GM12873 (cell line): ENCODE measurements at regions not wholly inside any gene's neighbourhood (a gene's known extent, or its start where the extent isn't known, plus 50 kb on each side); places are given as distances from the start of the nearest gene placed in this dataset.
A peak's percentile ranks its signal among the peaks of the same experiment; 100 is the strongest.

Experiments
- TF ChIP-seq, protein P1 (sequence below): IDR thresholded peaks from 2 replicates; pipeline ENCODE4 v1.5.1; 2012; ENCODE audit warnings: low read depth, mild to moderate bottlenecking, moderate library complexity, low read length, control low read depth; ENCODE audit not compliant: insufficient read depth; ENCODE audit errors: missing control alignments

DNA sequence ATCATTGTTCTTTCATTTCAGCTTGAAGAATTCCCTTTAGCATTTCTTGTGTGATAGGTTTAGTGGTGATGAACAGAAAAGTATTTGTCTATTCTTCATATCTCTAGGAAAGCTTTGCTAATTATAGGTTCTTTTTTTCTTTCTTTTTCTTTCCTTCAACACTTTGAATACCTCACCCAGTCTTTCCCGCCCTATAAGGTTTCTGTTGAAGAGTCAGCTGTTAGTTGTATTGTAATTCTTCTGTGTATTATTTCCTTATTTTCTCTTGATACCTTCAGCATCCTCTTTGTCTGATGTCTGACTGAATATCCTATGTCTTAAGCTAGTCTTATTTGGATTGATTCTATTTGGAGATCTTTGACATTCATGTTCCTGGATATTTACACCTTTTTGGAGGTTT, 1989.4 kb downstream of the PCDH9 start:
- TF ChIP-seq, protein P1, sequence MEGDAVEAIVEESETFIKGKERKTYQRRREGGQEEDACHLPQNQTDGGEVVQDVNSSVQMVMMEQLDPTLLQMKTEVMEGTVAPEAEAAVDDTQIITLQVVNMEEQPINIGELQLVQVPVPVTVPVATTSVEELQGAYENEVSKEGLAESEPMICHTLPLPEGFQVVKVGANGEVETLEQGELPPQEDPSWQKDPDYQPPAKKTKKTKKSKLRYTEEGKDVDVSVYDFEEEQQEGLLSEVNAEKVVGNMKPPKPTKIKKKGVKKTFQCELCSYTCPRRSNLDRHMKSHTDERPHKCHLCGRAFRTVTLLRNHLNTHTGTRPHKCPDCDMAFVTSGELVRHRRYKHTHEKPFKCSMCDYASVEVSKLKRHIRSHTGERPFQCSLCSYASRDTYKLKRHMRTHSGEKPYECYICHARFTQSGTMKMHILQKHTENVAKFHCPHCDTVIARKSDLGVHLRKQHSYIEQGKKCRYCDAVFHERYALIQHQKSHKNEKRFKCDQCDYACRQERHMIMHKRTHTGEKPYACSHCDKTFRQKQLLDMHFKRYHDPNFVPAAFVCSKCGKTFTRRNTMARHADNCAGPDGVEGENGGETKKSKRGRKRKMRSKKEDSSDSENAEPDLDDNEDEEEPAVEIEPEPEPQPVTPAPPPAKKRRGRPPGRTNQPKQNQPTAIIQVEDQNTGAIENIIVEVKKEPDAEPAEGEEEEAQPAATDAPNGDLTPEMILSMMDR = no peak

DNA sequence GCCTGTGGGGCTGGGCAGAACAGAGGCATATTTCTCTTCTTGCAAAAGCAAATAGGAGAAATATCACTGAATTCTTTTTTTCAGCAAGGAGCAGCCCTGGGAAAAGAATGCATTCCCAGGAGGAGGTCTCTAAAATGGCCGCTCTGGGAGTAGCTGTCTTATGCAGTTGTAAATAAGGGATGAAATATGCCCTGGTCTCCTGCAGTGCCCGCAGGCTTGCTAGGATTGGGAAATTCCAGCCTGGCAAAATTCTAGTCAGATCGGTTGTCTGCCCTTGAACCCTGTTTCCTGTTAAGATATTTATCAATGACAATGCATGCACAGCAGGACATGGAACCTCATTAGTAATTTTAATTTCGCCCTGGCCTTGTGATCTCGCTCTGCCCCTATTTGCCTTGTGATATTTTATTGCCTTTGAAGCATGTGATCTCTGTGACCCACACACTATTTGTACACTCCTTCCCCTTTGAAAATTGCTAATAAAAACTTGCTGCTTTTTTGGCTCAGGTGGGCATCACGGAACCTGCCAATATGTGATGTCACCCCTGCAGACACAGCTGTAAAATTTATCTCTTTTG, 1993.2 kb downstream of the PCDH9 start:
- TF ChIP-seq, protein P1 = no peak

DNA sequence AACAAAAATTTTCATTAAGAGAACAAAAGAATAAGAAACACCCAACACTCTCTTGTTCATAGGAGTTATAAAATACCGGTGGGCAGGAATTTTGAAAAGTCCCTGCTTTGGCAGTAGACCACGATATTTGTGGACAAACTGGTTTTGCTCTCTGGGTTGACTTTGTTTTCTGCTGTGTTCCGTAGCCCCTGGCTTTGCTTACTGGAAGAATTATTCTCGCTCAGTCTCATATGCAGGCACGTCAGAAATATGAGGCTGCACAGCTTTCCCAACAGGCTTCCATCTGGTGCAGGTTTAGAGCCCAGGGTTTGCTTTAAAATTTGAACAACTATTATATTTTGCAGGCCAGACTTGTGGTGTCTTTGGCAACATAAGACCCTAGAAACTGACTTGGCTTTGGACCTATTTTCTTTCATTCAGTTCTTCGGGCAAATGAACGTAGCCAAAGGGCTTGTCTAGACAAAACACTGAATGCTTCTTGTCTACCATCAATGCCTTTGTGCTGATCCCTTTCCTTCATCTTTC, 2012.6 kb downstream of the PCDH9 start:
- TF ChIP-seq, protein P1 = no peak

DNA sequence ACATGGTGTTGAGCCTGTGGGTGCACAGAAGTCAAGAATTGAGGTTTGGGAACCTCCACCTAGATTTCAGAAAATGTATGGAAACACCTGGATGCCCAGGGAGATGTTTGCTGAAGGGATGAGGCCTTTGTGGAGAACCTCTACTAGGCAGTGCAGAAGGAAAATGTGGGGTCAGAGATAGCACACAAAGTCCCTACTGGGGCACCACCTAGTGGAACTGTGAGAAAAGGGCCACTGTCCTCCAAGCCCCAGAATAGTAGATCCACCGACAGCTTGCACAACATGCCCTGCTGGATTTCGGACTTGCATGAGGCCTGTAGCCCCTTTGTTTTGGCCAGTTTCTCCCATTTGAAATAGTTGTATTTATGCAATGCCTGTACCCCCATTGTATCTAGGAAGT, 2027.3 kb downstream of the PCDH9 start:
- TF ChIP-seq, protein P1 = peak; percentile 15

DNA sequence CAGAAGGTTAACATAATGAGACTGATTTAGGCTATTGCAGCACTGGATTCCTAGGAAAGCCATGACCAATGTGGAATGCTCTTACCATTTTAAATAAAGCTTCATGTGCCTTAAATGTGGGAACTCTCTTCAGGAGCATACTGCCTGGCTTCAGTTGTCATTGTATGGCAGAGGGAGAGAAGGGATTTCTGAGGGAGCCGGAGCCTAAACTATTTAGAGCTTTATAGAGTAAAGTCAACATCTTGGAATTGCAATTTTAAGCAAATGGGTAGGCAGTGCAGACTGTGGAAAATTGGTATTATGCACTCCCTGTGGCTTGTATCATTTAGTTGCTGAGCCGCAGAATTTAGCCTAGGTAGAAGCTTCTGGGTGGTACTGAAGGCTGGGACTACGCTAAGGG, 2041.4 kb downstream of the PCDH9 start:
- TF ChIP-seq, protein P1 = no peak

DNA sequence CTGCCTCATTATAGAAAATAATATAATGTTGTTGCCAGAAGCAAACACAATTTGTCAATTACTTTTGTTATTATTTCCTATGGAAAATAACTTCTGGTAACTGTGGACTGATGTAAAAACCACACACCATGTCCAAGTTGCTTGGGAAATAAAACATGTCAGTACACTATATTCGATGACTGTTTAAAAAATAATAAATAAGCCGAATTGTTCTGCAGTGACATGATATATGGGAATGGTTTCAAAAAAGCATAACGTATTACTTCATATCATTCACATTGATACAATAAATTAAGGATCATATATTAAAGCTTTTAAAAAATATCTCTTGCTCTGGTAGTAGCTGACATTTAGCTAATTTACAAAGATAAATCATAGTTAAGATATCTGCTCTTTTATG, 2062.1 kb downstream of the PCDH9 start:
- TF ChIP-seq, protein P1 = no peak

DNA sequence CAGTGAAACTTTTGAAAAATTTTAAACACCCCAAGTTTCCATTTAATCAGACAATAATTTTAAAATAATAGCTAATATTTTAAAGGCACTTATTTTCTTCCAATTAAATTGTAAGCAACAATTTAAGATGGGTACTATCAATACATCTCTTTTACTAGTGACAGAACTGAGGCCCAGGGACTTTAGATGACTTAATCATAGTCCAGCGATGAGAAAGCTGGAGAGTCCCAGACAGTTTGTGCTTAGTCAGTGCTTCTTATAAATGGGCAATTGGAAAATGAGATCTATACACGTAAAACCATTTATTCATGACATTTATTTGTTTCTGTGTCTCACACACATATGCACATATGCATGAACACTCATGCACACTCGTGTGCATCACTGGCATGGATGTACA, 2063.5 kb downstream of the PCDH9 start:
- TF ChIP-seq, protein P1 = no peak
